Mesothelial cell of epicardium (in vitro differentiated cells): ENCODE measurements at regions not wholly inside any gene's neighbourhood (a gene's known extent, or its start where the extent isn't known, plus 50 kb on each side); places are given as distances from the start of the nearest gene placed in this dataset.

ENCODE experiments used
- DNase-seq, 2 experiments: peaks; one replicate each; pipeline ENCODE4 v3.0.0; 2021; ENCODE audit warnings: low spot score in 2 of 2; ENCODE audit not compliant: unreplicated experiment in 2 of 2
- H3K27ac Mint-ChIP-seq: 2 replicates; pipeline ENCODE4 v1.8.0; 2021; ENCODE audit warnings: mixed read lengths
- H3K27me3 Mint-ChIP-seq: 2 replicates; pipeline ENCODE4 v1.8.0; 2021; ENCODE audit warnings: low read depth, mixed read lengths
- H3K36me3 Mint-ChIP-seq: 2 replicates; pipeline ENCODE4 v1.8.0; 2021; ENCODE audit warnings: mixed read lengths
- H3K4me1 Mint-ChIP-seq: 2 replicates; pipeline ENCODE4 v1.8.0; 2021; ENCODE audit warnings: mixed read lengths
- H3K4me3 Mint-ChIP-seq: 2 replicates; pipeline ENCODE4 v1.8.0; 2021; ENCODE audit warnings: mild to moderate bottlenecking, moderate library complexity, mixed read lengths
- H3K9me3 Mint-ChIP-seq: 2 replicates; pipeline ENCODE4 v1.8.0; 2021; ENCODE audit warnings: mixed read lengths
- CTCF ChIP-seq: fragments of 200-600 bp; sonication (generic); IDR thresholded peaks from one replicate; pipeline ENCODE4 v1.5.0; 2021; ENCODE audit warnings: antibody characterized with exemption; ENCODE audit not compliant: unreplicated experiment

DNA sequence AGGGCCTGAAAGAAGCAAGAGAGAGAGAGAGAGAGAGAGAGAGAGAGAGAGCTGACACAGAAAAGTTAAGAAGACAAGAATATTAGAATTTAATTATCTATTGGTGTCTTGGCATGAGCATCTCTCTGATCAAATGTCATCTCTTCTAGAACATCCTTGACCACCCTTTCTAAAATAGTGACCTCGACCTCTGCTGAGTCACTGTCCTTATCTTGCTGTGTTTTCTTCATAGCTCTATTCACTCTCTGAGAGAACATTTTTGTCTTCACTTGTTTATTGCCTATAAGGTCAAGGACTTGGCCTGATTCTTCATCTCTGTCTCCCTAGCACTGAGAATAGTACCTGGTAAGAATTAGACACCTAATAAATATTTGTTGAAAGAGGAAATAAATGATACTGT is 383.8 kb upstream of the RPS23 start:
- H3K9me3 Mint-ChIP-seq = no peaks in the 10 kb centered on the region
- no peaks in the 10 kb centered on the region for H3K27me3 Mint-ChIP-seq
- H3K4me1 Mint-ChIP-seq = peaks cover 8% of the 10 kb centered on the region
- no peak for DNase-seq
- H3K4me3 Mint-ChIP-seq = no peak overlapping the region
- no peak for TF ChIP-seq CTCF
- no peaks in the 10 kb centered on the region for H3K36me3 Mint-ChIP-seq
- no peak overlapping the region for H3K27ac Mint-ChIP-seq

DNA sequence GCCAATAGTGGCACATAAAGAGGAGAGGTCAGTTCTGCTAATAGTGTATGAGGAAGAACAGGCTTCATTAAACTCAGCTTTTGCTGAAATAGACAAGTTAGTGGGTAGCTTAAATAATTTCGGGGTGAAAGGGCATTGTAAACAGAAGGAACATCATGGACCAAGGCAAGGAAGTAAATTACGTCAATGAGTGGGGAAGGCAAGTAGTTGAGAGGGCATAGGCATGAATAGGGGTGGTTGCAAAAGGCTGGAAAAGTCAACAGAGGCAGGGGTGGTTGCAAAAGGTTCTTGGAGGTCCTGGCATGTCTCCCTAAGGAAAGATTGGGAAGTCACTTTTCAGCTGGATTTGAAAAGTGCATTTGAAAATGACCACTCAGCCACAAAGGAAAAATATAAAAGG is 383.3 kb upstream of the RPS23 start:
- no peaks in the 10 kb centered on the region for H3K36me3 Mint-ChIP-seq
- H3K4me3 Mint-ChIP-seq = no peak overlapping the region
- no peak for TF ChIP-seq CTCF
- peaks cover 8% of the 10 kb centered on the region for H3K4me1 Mint-ChIP-seq
- no peaks in the 10 kb centered on the region for H3K27me3 Mint-ChIP-seq
- no peaks in the 10 kb centered on the region for H3K9me3 Mint-ChIP-seq
- DNase-seq = no peak
- no peak overlapping the region for H3K27ac Mint-ChIP-seq

DNA sequence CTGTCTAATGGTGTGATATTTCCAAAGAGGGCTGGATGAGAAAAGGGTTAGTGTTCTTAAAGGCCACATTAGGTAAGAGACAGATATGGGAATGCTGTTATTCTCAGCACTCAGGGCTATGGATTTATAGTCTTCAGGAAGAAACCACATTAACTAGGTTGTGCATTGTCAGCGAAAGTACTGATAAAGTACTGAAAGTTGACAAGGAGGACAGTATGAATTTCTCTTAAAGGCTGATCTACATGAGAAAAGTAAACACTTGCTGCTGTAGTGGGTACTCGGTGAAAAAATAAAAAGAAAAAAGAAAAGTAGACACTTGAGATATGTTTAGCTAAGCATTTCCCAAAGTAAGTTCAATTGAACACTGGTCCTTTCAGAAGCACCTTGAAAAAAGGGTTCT is 381.0 kb upstream of the RPS23 start:
- no peaks in the 10 kb centered on the region for H3K9me3 Mint-ChIP-seq
- no peak overlapping the region for H3K27ac Mint-ChIP-seq
- no peak for TF ChIP-seq CTCF
- no peaks in the 10 kb centered on the region for H3K36me3 Mint-ChIP-seq
- no peak overlapping the region for H3K4me3 Mint-ChIP-seq
- no peak for DNase-seq
- H3K27me3 Mint-ChIP-seq = no peaks in the 10 kb centered on the region
- H3K4me1 Mint-ChIP-seq = peaks cover 11% of the 10 kb centered on the region

- no peak for TF ChIP-seq CTCF
- Mint-ChIP-seq H3K9me3 (peaks cover 7% of the 10 kb centered on the region), H3K36me3 (no peaks in the 10 kb centered on the region)
Observed at GRCh38 chr5:82657033-82657699, 379.0 kb upstream of the RPS23 start.

GRCh38 chr5:82656341-82656761 is 378.2 kb upstream of the RPS23 start:
- Mint-ChIP-seq H3K9me3 (peaks cover 9% of the 10 kb centered on the region), H3K36me3 (no peaks in the 10 kb centered on the region), H3K27me3 (no peaks in the 10 kb centered on the region), H3K4me1 (peaks cover 11% of the 10 kb centered on the region), H3K4me3 (no peak overlapping the region), H3K27ac (no peak overlapping the region)
- TF ChIP-seq CTCF = no peak
- DNase-seq = no peak

More at GRCh38 chr5:82657033-82657699, 379.0 kb upstream of the RPS23 start:
- no peaks in the 10 kb centered on the region for H3K27me3 Mint-ChIP-seq
- no peak for DNase-seq
- peaks cover 11% of the 10 kb centered on the region for H3K4me1 Mint-ChIP-seq
- no peak overlapping the region for H3K4me3 Mint-ChIP-seq
- H3K27ac Mint-ChIP-seq = no peak overlapping the region

DNA sequence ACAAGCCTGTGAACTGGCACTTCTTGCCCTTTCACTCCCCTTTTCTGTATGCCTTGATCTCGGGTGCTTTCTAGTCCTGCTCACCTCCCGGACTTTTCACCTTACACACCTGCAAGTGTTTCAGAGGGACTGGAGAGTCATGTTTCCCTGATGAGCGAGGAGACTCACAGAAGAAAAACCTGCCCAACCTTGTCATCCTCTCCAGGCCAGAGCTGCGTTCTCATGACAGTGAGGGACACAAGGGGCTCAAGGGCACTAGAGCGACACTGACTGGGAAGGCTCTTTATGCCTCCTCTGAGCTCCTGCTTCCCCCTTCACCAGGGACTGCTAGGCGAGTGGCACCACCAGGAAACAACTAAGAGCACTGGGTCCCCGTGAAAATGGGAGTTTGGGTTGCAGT is 376.9 kb upstream of the RPS23 start:
- Mint-ChIP-seq H3K27me3 (no peaks in the 10 kb centered on the region), H3K9me3 (peaks cover 9% of the 10 kb centered on the region), H3K36me3 (no peaks in the 10 kb centered on the region), H3K4me3 (no peak overlapping the region), H3K4me1 (peaks cover 16% of the 10 kb centered on the region), H3K27ac (no peak overlapping the region)
- no peak for TF ChIP-seq CTCF
- DNase-seq = no peak
